Right lobe of liver (tissue), 6 donors: ENCODE measurements at regions not wholly inside any gene's neighbourhood (a gene's known extent, or its start where the extent isn't known, plus 50 kb on each side); places are given as distances from the start of the nearest gene placed in this dataset.

Source experiments
- ATAC-seq, 4 donors: fragments of 200-7000 bp; cut with Tn5 transposase; one replicate each; pipeline ENCODE4 v1.9.1; 2020; ENCODE audit warnings: mild to moderate bottlenecking in 4 of 4, moderate library complexity in 4 of 4
- DNase-seq, 3 donors: peaks; one replicate each; pipeline ENCODE4 v3.0.0-alpha.2; 2020
- H3K27ac ChIP-seq, 3 donors: fragments of 200-600 bp; one replicate each; pipeline ENCODE4 v1.8.0; 2022
- H3K27me3 ChIP-seq, 2 donors: fragments of 200-600 bp; one replicate each; pipeline ENCODE4 v1.8.0; 2022
- H3K36me3 ChIP-seq, 4 donors: fragments of 200-600 bp; sonication (generic) in 1 of 4; one replicate each; pipeline versions ENCODE4 v1.5.1 to v1.8.0; 2017 to 2022; ENCODE audit warnings: control low read depth in 1 of 4
- H3K4me1 ChIP-seq, 4 donors: fragments of 200-600 bp; sonication (generic) in 1 of 4; one replicate each; pipeline versions ENCODE4 v1.5.1 to v1.8.0; 2017 to 2022; ENCODE audit warnings: control low read depth in 1 of 4
- H3K4me3 ChIP-seq, 3 donors: fragments of 200-600 bp; one replicate each; pipeline ENCODE4 v1.8.0; 2022
- H3K9me3 ChIP-seq, 4 donors: fragments of 200-600 bp; sonication (generic) in 1 of 4; one replicate each; pipeline versions ENCODE4 v1.5.1 to v1.8.0; 2017 to 2022; ENCODE audit warnings: control low read depth in 1 of 4
- POLR2A ChIP-seq: fragments of 450-650 bp; IDR thresholded peaks from one replicate; pipeline ENCODE4 v1.6.1; 2017; ENCODE audit warnings: antibody characterized with exemption, mild to moderate bottlenecking
- whole genome bisulfite sequencing: methylation state at CpG from one replicate; pipeline ENCODE4 v1.1.6; 2018; ENCODE audit warnings: low coverage, low lambda C conversion rate; ENCODE audit not compliant: insufficient coverage; ENCODE audit errors: missing lambda C conversion rate; 5-methylcytosine and 5-hydroxymethylcytosine counted together
- intact Hi-C, 2 donors: fragments of 100-400 bp; cut with DNase I; formaldehyde crosslinking; loops; one replicate each; pipeline versions ENCODE4 v1.11.2 to v1.14.1; 2022
- TF ChIP-seq, protein P1 (sequence below), 4 donors: fragments of 200-600 bp in 3 of 4; fragments of 450-650 bp in 1 of 4; IDR thresholded peaks; one replicate each; pipeline versions ENCODE4 v1.5.1 to v1.8.0; 2016 to 2022; ENCODE audit warnings: antibody characterized with exemption in 4 of 4, mild to moderate bottlenecking in 2 of 4
- donor health status: DM: no; HTN: yes; CAD: no.
- donor health status: DM: no; HTN: no; CAD: no.
- donor health status: DM: no; HTN: no; CAD: no.
- donor health status: DM: no; HTN: yes; CAD: no.
- donor health status: DM: no; HTN: yes; CAD: no.

DNA sequence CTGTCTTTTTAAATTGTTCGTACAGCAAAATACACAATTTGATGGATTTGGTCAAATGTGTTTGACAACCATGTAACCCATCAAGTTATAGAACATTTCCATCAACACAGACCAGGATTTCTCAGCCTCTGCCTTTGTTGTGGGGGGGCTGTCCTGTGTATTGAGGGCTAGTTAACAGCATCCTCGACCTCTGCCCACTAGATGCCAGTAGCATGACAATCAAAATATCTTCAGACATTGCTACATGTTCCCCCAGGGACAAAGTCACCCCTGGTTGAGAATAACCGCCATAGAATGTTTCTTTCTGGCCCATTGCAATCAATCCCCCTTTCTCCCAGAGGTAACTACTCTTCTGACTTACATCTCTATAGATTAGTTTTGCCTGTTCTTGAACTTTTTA lies 310.1 kb upstream of the RGMA start:
- DNase-seq, result no peak
- no peaks in the 10 kb centered on the region for H3K27me3 ChIP-seq

DNA sequence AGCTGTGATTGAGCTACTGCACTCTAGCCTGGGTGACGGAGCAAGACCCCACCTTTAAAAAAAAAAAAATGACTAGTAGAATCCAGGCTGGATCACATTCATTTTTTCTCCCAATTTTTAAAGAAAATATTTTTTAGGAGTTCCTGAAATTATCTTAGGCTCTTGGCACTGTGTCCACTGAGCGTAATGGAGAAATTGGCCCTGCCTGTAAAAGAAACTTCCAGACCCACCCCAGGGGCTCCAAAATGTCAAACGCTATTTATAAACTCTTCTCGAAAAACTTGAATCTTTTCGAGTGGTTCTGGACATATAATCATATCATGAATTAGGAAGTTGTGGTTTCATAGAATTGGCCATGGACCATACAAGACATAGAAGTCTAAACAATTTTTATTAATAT lies 300.2 kb upstream of the RGMA start:
- Histone ChIP-seq H3K4me3 (no peak overlapping the region), H3K27me3 (no peaks in the 10 kb centered on the region), H3K9me3 (no peaks in the 10 kb centered on the region), H3K27ac (no peak overlapping the region), H3K4me1 (no peaks in the 10 kb centered on the region), H3K36me3 (no peaks in the 10 kb centered on the region)
- intact Hi-C loops, result no loop called here
- DNase-seq (no peak), ATAC-seq (no peak)
- TF ChIP-seq, protein P1, sequence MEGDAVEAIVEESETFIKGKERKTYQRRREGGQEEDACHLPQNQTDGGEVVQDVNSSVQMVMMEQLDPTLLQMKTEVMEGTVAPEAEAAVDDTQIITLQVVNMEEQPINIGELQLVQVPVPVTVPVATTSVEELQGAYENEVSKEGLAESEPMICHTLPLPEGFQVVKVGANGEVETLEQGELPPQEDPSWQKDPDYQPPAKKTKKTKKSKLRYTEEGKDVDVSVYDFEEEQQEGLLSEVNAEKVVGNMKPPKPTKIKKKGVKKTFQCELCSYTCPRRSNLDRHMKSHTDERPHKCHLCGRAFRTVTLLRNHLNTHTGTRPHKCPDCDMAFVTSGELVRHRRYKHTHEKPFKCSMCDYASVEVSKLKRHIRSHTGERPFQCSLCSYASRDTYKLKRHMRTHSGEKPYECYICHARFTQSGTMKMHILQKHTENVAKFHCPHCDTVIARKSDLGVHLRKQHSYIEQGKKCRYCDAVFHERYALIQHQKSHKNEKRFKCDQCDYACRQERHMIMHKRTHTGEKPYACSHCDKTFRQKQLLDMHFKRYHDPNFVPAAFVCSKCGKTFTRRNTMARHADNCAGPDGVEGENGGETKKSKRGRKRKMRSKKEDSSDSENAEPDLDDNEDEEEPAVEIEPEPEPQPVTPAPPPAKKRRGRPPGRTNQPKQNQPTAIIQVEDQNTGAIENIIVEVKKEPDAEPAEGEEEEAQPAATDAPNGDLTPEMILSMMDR (IDR thresholded peaks at IDR 0.05), result no peak
- no peak for TF ChIP-seq POLR2A
- WGBS, result 51% methylated on average over 5 of the region's 5 CpGs

More for the DNA sequence above, 310.1 kb upstream of the RGMA start:
- H3K4me3 ChIP-seq, result no peak overlapping the region
- intact Hi-C loops, result no loop called here
- no peaks in the 10 kb centered on the region for H3K9me3 ChIP-seq
- WGBS, result 68% methylated on average over 2 of the region's 3 CpGs
- H3K4me1 ChIP-seq, result no peaks in the 10 kb centered on the region
- TF ChIP-seq, protein P1 (IDR thresholded peaks at IDR 0.05), result no peak
- TF ChIP-seq POLR2A, result no peak
- no peak for ATAC-seq
- no peak overlapping the region for H3K27ac ChIP-seq
- H3K36me3 ChIP-seq, result no peaks in the 10 kb centered on the region

DNA sequence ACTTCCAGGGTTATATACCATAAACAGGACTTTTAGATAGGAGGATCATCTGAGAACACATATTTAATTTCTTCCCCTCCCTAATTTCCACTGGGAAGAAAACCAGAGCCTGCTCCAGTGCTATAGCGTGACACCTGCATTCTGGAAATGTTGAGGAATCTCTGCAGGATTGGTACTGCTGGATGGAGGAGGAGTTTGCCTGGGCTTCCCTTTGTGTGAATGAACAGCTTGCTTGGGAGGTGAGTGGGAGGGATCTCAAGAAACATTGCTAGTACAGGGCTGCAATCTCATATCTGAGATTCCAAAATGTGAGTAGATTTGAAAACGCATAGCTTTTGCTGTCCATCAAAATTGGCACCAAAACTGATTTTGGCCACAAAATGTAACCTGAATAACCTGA lies 295.9 kb upstream of the RGMA start:
- WGBS, result 60% methylated on average over 2 of the region's 2 CpGs
- Histone ChIP-seq H3K4me1 (peaks cover 0 to 7% (median 0%) of the 10 kb centered on the region in 4 donors), H3K27ac (no peak overlapping the region), H3K36me3 (no peaks in the 10 kb centered on the region), H3K27me3 (no peaks in the 10 kb centered on the region), H3K9me3 (no peaks in the 10 kb centered on the region), H3K4me3 (no peak overlapping the region)
- TF ChIP-seq, protein P1 (IDR thresholded peaks at IDR 0.05), result no peak
- no peak for TF ChIP-seq POLR2A
- no peak for DNase-seq
- intact Hi-C loops, result no loop called here
- no peak for ATAC-seq

DNA sequence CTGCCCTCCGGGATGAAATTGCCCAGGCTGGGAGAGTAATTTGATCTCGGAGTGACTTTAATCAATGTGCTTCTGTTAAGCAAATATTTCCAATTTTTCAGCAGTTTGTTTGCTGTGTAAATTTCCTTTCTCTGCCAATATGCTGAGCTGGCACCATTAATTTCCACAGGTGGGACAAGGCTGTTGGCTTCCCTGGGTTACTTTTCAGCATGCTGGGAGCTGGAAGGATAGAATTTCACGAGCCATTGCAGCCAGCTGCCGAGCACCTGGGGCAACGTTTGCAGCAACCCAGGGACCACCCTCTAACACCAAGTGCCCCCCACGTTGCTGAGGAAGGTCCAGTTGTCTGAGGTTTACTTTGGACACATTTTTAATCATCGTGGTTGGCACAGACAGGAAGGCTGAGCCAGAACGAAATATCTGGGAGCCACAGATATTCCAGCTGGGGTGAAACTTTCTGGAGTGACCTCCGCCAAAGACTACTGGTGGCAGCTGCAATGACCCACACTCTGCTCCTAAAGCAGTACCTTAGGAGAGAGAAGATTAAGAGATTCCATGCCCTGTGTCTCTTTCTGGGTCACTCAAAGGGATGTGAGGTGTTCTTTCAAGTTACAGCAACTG lies 293.3 kb upstream of the RGMA start:
- 19% methylated on average over 9 of the region's 9 CpGs for WGBS
- peak; percentile 42 to 82 (median 54) for ATAC-seq

More for the DNA sequence above, 293.3 kb upstream of the RGMA start:
- H3K9me3 ChIP-seq, result no peaks in the 10 kb centered on the region
- H3K27ac ChIP-seq, result no peak overlapping the region
- no peaks in the 10 kb centered on the region for H3K27me3 ChIP-seq
- TF ChIP-seq, protein P1 (IDR thresholded peaks at IDR 0.05), result no peak
- no peak for TF ChIP-seq POLR2A
- intact Hi-C loops, result no loop called here
- no peak overlapping the region for H3K4me3 ChIP-seq
- H3K4me1 ChIP-seq, result peaks cover 0 to 7% (median 0%) of the 10 kb centered on the region in 4 donors
- DNase-seq, result no peak
- H3K36me3 ChIP-seq, result no peaks in the 10 kb centered on the region
